NCI-H146 treated with DMSO at 0.1 percent for 48 hours (cell line): ENCODE measurements at regions not wholly inside any gene's neighbourhood (a gene's known extent, or its start where the extent isn't known, plus 50 kb on each side); places are given as distances from the start of the nearest gene placed in this dataset.
A peak's percentile ranks its signal among the peaks of the same experiment; 100 is the strongest.
"Not testable (repeated sequence)": the region's sequence is repeated elsewhere in the genome, so short reads cannot be mapped to it uniquely, and the experiment has no call there.

Source experiments
- DNase-seq: peaks from one replicate; lab custom pipeline; 2025; ENCODE audit not compliant: unreplicated experiment; lab: John Stamatoyannopoulos, UW

DNA sequence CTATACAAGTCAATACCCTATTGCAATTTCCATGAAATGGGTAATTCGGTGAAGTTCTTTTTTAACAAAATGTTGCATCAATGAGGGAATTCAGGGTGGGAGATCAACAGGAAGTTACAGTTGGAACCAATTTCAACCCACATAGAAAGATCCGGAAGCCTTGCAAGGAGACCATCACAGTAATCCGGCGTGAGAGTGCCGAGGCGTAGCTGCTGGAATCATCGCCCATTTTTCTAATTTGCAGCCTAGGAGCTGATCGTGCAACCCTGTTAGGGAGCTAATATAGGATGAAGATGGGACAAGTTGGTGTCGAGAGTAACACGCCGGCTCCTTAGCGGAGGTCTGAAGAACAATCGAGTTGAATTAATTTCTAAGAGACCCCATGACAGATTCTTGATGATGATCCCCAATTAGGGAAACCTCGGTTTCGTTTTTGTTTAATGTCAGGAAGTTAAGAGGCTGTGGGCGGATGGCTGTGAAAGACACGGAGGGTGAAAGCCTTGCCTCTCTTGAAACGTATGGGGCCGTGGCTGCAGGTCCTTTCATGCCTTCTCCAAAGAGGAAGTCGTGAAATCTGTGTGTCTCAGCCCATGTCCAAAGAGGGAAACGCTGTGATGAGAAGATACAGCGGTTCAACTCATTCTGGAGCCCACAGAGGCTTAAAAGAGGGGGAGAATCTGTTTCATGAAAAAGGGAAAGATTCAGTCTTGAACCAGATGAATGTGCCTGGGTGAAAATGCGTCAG, 51.2 kb upstream of the CARD11 start:
- no peak for DNase-seq

DNA sequence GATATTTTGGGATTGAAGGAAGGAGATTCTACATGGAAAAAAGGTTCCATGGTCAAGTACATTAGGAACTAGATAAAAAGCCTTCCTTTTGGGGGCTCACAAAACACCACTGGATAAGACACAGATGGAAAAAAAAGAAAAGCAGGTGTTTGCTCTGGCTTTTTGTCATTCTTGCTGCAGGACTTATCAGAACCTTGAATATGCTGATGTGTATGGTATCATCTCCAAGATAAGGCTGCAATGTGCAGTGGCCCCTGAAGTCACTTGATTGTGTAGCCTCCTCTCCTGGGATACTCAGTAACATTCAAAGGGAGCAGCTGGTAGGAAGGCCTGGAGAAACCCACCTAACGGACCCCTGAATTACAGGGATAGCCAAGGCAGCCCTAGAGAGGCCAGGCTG, 54.1 kb upstream of the CARD11 start:
- no peak for DNase-seq

DNA sequence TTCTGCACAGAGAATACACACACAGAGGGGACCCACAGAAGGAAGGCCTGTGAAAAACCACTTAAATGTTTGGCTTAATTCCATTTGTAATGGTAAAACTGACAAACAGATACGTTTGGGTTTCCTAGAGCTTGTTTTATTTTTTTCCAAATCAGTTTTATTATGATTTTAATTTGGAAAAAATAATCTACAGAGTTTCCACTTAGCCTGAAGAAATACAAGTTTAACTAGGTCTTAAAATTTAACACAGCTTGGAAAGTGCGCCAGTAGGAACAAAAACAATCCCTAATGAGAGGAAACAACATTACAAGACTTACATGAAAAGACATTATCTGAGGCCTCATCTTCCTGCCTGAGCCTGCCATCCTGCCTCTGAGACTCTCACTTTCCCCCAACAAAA, 58.5 kb upstream of the CARD11 start:
- no peak for DNase-seq

DNA sequence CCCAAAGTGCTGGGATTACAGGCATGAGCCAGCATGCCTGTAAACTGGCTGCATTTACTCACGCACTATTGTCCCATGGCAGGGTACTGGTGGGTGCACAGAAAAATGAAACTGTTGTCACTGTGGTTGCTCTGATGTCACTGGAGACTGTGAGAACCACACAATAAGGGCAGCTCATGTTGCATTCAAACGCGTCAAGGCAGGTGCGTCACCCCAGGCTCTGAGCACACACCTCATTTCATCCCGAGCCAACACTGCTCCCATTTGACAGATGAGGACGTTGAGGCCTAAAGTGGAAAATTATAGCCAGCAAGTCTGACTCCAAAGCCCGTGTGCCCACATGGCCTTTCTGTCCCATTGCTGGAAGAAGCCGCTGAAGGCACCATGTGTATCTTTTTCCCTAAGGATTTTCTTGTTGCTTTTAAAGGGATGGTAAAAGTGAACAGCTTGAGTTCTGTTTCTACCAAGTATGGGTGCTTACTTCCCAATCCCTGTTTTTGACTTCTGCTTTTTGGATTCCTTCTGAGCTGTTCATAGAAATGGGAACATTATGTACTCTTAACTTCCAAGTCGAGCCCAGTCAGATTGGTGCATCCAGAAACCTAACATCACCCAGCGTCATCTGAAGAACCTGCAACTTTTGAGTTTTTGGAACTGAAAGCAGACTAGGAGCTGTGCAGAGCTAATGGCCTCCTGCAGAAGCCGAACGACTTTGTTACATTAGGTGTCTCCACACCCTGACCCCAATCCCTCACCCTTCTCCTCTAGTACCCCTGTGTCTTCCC, 60.1 kb upstream of the CARD11 start:
- no peak for DNase-seq

DNA sequence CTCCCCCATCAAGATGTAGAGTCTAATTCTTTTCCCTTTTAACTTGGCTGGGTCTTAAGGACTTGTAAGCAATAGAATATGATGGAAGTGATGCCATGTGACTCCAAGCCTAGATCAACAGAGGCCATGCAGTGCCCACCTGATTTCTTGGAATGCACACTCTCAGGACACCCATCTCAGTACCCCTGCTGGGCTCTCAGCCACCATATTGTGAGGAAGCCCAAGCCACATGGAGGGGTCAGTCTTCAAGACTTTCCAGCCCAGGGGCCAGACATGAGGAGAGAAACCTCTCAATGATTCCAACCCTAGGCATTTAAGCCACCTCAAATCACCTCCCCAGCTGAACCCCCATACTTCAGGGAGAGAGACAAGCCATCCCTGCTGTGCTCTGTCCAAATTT, 62.2 kb upstream of the CARD11 start:
- DNase-seq = no peak

DNA sequence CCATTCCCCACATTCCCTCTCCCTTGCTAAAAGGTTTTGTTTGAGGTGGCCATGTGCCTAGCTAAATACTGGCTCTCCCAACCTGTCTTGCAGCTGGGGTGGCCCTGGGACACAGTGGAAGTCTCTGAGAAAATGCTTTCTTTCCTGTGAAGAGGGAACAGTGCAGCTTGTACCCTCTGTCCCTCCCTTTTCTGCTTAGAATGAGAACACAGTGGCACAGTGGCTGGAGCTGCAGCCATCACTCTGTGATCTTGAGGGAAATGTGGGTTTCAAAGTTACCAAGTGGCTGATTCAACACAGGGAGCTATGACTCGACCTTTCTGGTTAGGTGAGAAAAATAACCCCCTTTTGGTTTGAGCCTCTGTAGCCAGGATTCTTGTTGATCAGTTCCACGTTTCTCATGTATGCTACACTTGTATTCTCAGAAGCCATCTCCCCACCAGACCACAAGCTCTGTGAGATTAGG, 62.7 kb upstream of the CARD11 start:
- no peak for DNase-seq

DNA sequence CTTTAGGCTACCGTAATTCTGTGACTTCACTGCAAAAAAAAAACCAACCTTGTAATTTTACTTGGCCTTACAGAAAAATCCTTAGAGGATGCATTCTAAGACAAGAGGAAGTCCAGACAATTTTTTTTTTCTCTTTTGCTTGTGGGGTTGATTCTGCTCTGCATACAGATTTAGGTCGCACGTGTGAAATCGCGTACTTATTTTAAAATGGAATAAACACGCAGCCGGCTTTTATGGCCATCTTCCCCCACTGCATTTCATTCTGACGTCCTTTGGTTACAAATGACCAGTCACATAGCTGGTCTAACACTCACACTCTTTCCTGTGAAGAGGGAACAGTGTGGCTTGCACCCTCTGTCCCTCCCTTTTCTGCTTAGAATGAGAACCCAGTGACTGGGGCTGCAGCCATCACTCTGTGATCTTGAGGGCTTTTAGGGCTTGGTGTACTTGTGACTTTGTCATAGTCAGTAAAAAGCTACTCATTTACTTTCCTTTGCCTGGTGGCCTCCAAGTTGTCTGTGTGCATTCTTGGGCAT, 63.6 kb upstream of the CARD11 start:
- DNase-seq = no peak

DNA sequence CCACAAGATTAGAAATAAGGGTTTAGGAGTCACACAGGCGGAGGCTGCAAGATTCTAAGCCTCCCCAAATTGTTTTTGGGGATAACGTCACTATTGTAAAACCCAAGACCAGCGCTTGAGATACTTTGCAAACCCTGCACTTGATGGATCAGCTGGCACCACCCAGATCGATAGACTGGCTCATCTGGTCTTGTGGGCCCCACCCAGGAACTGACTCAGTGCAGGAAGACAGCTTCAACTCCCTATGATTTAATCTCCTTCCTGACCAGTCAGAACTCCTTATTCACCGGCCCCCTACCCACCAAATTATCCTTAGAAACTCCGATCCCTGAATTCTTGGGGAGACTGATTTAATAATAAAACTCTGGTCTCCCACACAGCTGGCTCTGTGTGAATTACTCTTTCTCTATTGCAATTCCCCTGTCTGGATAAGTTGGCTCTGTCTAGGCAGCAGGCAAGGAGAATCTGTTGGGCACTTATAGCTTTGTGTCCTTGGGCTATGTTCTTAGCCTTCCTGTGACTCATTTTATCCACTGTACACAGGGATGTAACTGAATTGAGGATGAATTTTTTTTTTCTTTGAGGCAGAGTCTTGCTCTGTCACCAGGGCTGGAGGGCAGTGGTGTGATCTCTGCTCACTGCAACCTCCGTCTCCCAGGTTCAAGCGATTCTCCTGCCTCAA, 64.4 kb upstream of the CARD11 start:
- no peak for DNase-seq

DNA sequence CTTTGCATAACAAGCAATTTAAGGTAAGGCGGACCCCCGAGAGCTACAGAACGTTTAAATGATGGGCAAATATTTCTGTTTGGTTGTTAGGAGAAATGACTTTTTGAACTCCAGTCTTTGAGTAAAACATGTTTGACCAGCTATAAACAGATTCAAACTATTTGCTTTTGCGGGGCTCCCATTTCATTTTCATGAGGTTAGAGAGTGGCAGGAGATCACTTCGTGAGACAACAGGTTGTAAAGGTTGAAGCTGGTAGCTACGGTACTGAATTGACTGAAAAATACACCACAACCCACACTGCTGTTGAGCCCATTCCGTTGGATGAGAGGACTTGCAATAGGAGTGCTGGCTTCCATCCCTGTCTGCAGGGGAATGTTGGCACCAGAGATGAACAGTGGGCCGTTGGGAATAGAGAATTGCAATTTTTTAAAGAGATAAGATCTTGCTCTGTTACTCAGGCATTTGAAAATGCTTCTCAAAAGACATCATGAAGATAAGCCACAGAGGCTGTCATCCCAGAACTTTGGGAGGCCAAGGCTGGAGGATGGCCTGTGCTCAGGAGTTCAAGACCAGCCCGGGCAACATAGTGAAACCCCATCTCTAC, 65.7 kb upstream of the CARD11 start:
- DNase-seq = no peak

DNA sequence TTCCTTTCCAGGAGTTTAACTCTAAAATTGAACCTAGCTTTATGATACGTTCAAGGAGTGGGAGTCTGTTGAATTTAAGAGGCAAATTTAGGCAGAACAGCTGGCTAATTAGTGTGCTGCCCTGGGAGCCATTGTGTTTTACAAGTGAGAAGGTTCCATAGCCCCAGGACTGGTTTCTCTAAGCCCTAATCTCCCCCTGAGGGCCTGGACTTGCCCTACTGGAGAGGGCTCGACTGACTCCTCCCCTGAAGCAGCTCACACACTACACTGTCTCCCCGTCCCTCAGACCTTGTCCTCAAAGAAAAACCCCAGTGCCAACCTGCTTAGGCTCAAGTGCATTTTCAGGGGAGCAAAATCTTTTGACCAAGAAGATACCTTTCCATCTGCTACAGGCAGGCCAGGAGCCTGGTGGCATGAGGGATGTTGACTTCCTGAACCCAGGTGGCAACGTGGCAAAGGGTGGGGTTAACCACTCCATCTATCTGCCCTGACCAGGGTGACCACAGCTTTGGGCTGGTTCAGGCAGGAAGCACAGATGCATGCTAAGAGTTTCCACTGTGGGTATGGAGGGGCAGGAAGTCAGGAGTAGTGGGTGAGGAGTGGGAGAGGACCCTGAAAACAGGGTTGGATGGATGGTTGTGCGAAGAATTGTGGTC, 68.9 kb upstream of the CARD11 start:
- DNase-seq = peak; percentile 44

DNA sequence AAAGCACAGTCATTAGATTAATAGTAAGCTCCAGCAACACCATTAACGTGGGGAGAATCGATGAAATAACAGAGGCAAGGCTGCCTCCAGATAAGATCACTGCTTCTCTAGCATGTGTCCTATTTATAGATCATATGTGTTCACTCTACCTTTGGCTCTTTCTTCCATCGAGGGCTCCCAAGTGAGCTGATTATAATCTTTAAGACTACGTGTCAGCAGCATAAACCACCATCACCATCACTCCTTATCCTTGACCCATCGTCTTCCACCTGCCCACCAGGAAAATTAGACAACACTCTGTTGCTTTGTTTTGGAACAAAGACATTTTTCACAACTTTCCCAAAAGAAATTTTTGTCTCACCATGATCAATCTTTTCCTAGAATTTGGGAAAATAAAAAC, 71.2 kb upstream of the CARD11 start:
- no peak for DNase-seq

DNA sequence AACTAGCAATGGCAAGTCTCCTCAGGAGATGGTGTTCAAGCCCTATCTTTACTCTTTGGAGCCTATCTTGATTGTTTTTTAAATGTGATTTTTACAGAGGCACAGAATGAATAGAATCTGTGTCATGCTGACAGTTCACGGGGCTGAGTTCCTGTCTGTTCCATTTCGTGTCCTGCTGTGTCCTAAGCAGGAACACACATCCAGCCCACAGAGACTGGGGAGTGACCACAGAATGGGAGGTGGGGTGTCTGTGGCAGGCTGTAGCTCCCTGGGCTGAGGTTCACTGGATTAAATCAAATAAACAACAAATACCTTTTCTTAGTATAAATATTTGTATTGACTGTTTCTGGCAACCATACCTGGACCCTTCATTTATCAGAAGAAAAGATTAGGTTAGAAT, 73.4 kb upstream of the CARD11 start:
- no peak for DNase-seq

DNA sequence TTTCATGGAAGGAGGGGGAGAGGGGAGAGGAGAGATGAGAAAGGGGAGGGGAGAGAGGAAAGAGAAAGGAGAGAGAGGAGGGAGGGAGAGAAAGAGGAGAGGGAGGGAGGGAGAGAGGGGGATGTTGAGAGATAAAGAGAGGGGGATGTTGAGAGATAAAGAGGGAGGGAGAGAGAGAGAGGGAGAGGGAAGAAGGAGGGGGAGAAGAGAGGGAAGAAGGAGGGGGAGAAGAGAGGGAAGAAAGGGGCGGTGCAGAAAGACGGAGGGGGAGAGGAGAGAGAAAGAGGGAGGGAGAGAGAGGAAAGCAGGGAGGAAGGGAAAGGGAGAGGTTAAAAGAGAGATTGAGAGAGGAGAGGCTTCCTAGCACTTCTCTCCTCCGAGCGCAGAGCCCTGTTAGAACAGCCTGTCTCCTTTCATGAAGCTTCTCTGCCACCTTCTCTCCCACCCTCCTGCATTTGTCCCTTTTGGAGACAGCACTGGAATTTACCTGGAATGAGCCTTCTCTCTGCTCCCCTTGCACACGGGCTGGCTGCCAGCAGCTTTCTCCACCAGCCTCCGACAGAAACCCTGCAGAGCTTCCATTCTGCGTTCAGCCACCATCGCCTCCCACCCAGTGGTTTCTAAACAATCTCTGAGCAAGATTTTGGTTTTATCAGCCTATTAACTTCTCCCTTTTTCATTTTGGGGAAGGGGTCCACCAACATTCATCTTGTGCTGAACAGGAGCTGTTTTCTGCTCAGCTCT, 74.0 kb upstream of the CARD11 start:
- DNase-seq = no peak

DNA sequence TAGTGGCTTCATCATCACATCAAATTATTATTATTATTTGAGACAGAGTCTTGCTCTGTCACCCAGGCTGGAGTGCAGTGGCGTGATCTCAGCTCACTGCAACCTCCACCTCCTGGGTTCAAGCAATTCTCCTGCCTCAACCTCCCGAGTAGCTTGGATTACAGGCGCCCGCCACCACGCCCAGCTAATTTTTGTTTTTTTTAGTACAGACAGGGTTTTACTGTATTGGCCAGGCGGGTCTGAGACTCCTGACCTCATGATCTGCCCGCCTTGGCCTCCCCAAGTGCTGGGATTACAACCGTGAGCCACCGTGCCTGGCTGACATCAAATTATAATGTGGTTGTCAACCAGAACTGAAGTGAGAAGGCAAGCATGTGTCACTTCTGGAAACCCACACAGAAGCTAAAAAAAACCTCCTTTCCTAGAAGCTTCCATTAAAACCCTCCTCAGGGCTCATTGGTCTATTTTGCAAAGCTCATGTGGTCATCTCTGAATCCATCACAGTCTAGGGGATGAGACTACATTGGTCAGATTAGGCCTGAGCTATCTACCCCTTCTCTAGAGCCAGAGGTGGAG, 75.8 kb upstream of the CARD11 start:
- not testable (repeated sequence) for DNase-seq

DNA sequence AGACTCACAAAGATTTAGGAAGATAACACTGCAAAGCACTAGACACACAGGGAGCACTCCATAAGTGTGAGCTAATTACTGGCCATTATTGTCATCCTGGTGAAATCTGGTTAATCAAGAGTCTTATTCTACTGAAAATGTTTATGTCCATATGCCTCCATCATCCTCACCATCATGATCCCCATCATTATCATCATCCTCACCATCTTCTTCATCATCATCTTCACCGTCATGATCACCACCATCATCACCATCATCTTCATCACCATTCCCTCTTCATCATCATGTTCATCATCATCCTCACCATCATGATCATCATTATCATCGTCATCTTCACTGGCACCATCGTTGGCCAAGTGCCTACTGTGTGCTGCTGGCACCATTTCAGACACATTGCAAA, 76.3 kb upstream of the CARD11 start:
- no peak for DNase-seq

DNA sequence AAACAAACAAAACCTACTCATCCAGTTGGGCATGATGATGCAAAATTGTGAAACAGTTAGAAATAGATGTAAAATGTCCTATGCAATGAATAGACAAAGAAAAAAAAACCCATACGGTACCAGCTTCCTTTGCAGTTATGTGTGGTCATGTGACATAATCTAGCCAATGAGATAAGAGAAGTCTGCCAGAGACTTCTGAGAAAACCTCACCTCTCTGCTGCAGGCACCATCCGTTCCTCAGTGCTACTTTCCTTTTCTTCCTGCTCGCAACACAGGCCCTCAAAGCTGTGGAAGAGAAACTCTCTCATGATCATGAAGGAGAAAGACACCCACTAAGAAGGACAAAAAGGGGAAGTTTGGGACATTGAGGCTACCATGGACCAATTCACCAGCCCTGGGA, 76.8 kb upstream of the CARD11 start:
- no peak for DNase-seq

DNA sequence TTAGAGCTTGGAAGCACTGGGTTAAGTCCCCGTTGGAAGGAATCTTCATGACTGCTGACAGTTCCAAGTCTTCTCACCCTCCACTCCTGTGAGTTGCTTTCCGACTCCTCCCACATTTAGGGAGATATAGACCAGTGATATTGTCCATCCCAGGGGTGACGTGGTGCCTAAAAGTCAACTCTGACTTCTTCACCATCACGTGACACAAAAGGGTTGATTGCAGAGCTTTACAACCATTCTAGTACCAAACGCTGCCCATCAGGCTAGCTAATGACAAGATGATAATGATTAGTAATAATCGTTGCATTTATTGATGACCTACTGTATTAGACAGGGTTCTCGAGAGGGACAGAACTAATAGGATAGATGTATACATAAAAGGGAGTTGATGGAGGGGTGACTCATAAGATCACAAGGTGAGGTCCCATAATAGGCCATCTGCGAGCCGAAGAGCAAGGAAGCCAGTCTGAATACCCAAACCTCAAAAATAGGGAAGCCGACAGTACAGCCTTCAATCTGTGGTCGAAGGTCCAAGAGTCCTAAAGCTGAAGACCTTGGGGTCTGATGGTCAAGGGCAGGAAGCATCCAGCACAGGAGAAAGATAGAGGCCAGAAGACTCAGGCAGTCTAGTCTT, 85.3 kb upstream of the CARD11 start:
- no peak for DNase-seq

DNA sequence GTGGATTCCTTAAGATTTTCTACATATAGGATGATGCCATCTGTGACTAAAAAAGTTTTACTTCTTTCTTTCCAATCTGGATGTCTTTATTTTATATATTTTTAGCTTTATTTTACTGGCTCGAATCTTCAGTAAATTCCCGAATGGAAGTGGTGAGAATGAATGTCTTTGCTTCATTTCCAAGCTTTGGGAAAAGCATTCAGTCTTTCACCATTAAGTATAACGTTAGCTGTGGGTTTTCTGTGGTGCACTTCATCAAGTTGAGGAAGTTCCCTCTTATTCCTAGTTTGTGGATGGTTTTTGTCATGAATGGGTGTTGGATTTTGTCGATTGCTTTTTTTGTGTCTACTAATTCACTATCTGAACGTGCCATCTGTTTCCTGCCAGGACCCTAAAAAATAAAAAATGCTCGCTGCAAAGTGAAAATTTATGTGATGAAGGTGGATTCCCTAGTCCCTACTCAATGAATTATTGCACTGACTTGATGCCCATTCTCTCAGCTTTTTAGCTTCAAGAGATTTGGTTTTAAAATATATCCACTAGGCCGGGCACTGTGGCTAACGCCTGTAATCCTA, 90.2 kb upstream of the CARD11 start:
- DNase-seq = no peak

DNA sequence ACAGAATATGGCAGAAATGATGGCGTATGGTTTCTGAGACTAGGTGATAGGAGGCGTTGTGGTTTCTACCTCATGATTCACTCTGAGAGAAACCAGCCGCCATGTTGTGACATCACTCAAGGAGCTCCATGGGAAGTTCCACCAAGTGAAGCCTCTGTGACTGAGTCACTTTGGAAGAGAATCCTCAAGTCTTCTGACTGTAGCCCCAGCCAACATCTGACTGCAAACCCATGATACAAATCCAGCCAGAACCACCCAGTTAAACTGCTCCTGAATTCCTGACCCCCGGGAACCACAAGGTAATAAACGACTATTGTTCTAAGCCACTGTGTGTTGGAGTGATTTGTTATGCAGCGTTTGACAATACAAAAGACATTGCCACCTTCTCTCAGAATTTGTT, 91.1 kb upstream of the CARD11 start:
- no peak for DNase-seq
